ENCODE measurements at regions not wholly inside any gene's neighbourhood (a gene's known extent, or its start where the extent isn't known, plus 50 kb on each side); places are given as distances from the start of the nearest gene placed in this dataset.

DNA sequence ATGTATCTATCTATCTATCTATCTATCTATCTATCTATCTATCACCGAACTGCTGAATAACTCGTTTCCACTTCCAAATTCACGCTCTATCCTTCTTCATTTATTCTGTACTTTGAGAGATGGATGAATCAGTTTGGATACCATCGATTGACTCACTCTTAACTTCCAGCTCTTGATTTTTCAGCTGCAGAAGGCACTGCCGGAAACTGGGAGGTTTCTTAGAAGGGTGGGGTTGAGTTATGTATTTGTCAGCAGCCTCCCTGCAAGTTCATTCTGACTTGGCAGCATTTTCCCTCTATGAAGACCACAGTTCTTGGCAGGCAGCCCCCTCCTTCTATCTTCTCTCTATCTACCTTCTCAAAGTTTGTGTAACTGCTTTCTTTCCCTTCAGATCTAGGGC lies 112.0 kb upstream of the MAGEB18 start:
- TF ChIP-seq, protein P1, sequence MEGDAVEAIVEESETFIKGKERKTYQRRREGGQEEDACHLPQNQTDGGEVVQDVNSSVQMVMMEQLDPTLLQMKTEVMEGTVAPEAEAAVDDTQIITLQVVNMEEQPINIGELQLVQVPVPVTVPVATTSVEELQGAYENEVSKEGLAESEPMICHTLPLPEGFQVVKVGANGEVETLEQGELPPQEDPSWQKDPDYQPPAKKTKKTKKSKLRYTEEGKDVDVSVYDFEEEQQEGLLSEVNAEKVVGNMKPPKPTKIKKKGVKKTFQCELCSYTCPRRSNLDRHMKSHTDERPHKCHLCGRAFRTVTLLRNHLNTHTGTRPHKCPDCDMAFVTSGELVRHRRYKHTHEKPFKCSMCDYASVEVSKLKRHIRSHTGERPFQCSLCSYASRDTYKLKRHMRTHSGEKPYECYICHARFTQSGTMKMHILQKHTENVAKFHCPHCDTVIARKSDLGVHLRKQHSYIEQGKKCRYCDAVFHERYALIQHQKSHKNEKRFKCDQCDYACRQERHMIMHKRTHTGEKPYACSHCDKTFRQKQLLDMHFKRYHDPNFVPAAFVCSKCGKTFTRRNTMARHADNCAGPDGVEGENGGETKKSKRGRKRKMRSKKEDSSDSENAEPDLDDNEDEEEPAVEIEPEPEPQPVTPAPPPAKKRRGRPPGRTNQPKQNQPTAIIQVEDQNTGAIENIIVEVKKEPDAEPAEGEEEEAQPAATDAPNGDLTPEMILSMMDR (IDR thresholded peaks at IDR 0.05) = no peak
- TF ChIP-seq POLR2A (IDR thresholded peaks at IDR 0.05) = no peak
- TF ChIP-seq EP300 (IDR thresholded peaks at IDR 0.05) = no peak

All from stomach (tissue), 4 donors.